IMR-90 (cell line): ENCODE measurements at regions not wholly inside any gene's neighbourhood (a gene's known extent, or its start where the extent isn't known, plus 50 kb on each side); places are given as distances from the start of the nearest gene placed in this dataset.

Experiments used
- ATAC-seq: fragments of 200-7000 bp; cut with Tn5 transposase; 2 replicates; pipeline ENCODE4 v1.9.1; 2020; ENCODE audit warnings: low read depth, mild to moderate bottlenecking, moderate library complexity
- BruUV-seq: library from RNA; stranded (reverse); fragments of 400-500 nt; replicated peaks from 2 replicates; lab custom pipeline; 2021; lab: Mats Ljungman, UMichigan
- CTCF ChIA-PET: fragments of 300-600 bp; formaldehyde crosslinking; extraction: SDS; loops from one replicate; lab custom pipeline; 2021; ENCODE audit warnings: antibody characterized with exemption; lab: Yijun Ruan, JAX
- POLR2A ChIA-PET: fragments of 300-600 bp; sonication (Branson Sonifier 250); formaldehyde crosslinking; loops from one replicate; lab custom pipeline; 2022; ENCODE audit warnings: antibody characterized with exemption; ENCODE audit not compliant: unreplicated experiment; lab: Charles Lee
- DNase-seq: peaks from one replicate; pipeline ENCODE4 v3.0.0; 2013
- H2AFZ ChIP-seq: replicated peaks from 2 replicates; pipeline ENCODE3; 2013; ENCODE audit warnings: low read length, mild to moderate bottlenecking; ENCODE audit not compliant: poor library complexity
- H2AK5ac ChIP-seq: 2 replicates; pipeline ENCODE4 v1.6.1; 2013; ENCODE audit warnings: low read depth, low read length, inconsistent platforms
- H2AK9ac ChIP-seq: replicated peaks from 2 replicates; pipeline ENCODE3; 2013; ENCODE audit warnings: mild to moderate bottlenecking, low read depth, low read length, moderate library complexity; ENCODE audit not compliant: poor library complexity
- H2BK120ac ChIP-seq: 2 replicates; pipeline ENCODE4 v1.6.1; 2013; ENCODE audit warnings: low read depth, low read length, inconsistent platforms
- H2BK15ac ChIP-seq: 3 replicates; pipeline ENCODE4 v1.6.1; 2013; ENCODE audit warnings: low read depth, low read length, inconsistent platforms
- H2BK20ac ChIP-seq: 2 replicates; pipeline ENCODE4 v1.6.1; 2013; ENCODE audit warnings: low read depth, mild to moderate bottlenecking, inconsistent platforms, low read length, moderate library complexity
- H2BK5ac ChIP-seq: 2 replicates; pipeline ENCODE4 v1.6.1; 2013; ENCODE audit warnings: mild to moderate bottlenecking, low read depth, low read length, inconsistent platforms; ENCODE audit not compliant: poor library complexity, severe bottlenecking
- H3K14ac ChIP-seq: replicated peaks from 2 replicates; pipeline ENCODE4 v1.6.1; 2013; ENCODE audit warnings: low read depth, low read length, inconsistent platforms
- H3K18ac ChIP-seq: 2 replicates; pipeline ENCODE4 v1.6.1; 2013; ENCODE audit warnings: low read depth, low read length, control low read depth
- H3K23ac ChIP-seq: 2 replicates; pipeline ENCODE4 v1.6.1; 2013; ENCODE audit warnings: low read depth, low read length, inconsistent platforms
- H3K27ac ChIP-seq: 2 replicates; pipeline ENCODE4 v1.5.1; 2013; ENCODE audit warnings: mild to moderate bottlenecking, control low read depth, low read length; ENCODE audit not compliant: insufficient read depth
- H3K27me3 ChIP-seq: 2 replicates; pipeline ENCODE4 v1.6.1; 2013; ENCODE audit warnings: low read length; ENCODE audit not compliant: control insufficient read depth, insufficient read depth
- H3K36me3 ChIP-seq: 2 replicates; pipeline ENCODE4 v1.6.1; 2013; ENCODE audit warnings: low read length, mixed read lengths; ENCODE audit not compliant: control insufficient read depth, insufficient read depth
- H3K4ac ChIP-seq: 2 replicates; pipeline ENCODE4 v1.6.1; 2013; ENCODE audit warnings: low read depth, low read length, inconsistent platforms
- H3K4me1 ChIP-seq: 2 replicates; pipeline ENCODE4 v1.6.1; 2013; ENCODE audit warnings: low read length, mixed read lengths; ENCODE audit not compliant: control insufficient read depth, insufficient read depth
- H3K4me2 ChIP-seq: 2 replicates; pipeline ENCODE4 v1.6.1; 2013; ENCODE audit warnings: low read depth, mild to moderate bottlenecking, control low read depth, low read length, moderate library complexity
- H3K4me3 ChIP-seq: 2 replicates; pipeline ENCODE4 v1.5.1; 2013; ENCODE audit warnings: low read depth, mild to moderate bottlenecking, control low read depth, low read length, moderate library complexity; ENCODE audit not compliant: insufficient read depth
- H3K56ac ChIP-seq: 2 replicates; pipeline ENCODE4 v1.6.1; 2013; ENCODE audit warnings: low read length, inconsistent platforms; ENCODE audit not compliant: insufficient read depth; ENCODE audit errors: extremely low read depth
- H3K79me1 ChIP-seq, 2 experiments: 2 replicates each; pipeline ENCODE4 v1.6.1; 2013; ENCODE audit warnings: low read length in 2 of 2, inconsistent platforms in 1 of 2, low read depth in 1 of 2
- H3K9ac ChIP-seq: 2 replicates; pipeline ENCODE4 v1.6.1; 2013; ENCODE audit warnings: low read depth, low read length, control low read depth
- H3K9me1 ChIP-seq: 2 replicates; pipeline ENCODE4 v1.6.1; 2013; ENCODE audit warnings: low read length, inconsistent platforms; ENCODE audit not compliant: insufficient read depth
- H3K9me3 ChIP-seq: 2 replicates; pipeline ENCODE4 v1.6.1; 2013; ENCODE audit warnings: low read length; ENCODE audit not compliant: control insufficient read depth, insufficient read depth
- H4K20me1 ChIP-seq: 2 replicates; pipeline ENCODE4 v1.6.1; 2013; ENCODE audit warnings: low read length, inconsistent platforms; ENCODE audit not compliant: insufficient read depth
- H4K5ac ChIP-seq: 2 replicates; pipeline ENCODE4 v1.6.1; 2013; ENCODE audit warnings: mild to moderate bottlenecking, low read depth, low read length, control low read depth
- H4K8ac ChIP-seq, 2 experiments: 2 replicates each; pipeline ENCODE4 v1.6.1; 2013; ENCODE audit warnings: low read depth in 2 of 2, low read length in 2 of 2, control low read depth in 1 of 2, inconsistent platforms in 1 of 2
- H4K91ac ChIP-seq: 2 replicates; pipeline ENCODE4 v1.6.1; 2013; ENCODE audit warnings: low read depth, low read length, inconsistent platforms; ENCODE audit not compliant: insufficient read depth
- BHLHE40 ChIP-seq: fragments of 150-350 bp; IDR thresholded peaks from 2 replicates; pipeline ENCODE4 v1.6.1; 2016; ENCODE audit warnings: mild to moderate bottlenecking, low read depth, low read length
- CEBPB ChIP-seq: IDR thresholded peaks from 2 replicates; pipeline ENCODE4 v1.6.1; 2012; ENCODE audit warnings: low read depth, low read length, improper control_type of control experiment
- CHD1 ChIP-seq: IDR thresholded peaks from 2 replicates; pipeline ENCODE4 v1.6.1; 2012; ENCODE audit warnings: low read depth, low read length, improper control_type of control experiment
- CTCF ChIP-seq: conservative IDR thresholded peaks from 2 replicates; pipeline ENCODE4 v1.5.1; 2012; ENCODE audit warnings: mild to moderate bottlenecking, low read depth, low read length, improper control_type of control experiment
- ELK1 ChIP-seq: fragments of 150-350 bp; IDR thresholded peaks from 2 replicates; pipeline ENCODE4 v1.6.1; 2016; ENCODE audit warnings: low read depth, mild to moderate bottlenecking, low read length, moderate library complexity, borderline replicate concordance
- FOS ChIP-seq: fragments of 150-350 bp; IDR thresholded peaks from 2 replicates; pipeline ENCODE4 v1.6.1; 2016; ENCODE audit warnings: low read depth, low read length
- MAFK ChIP-seq: IDR thresholded peaks from 2 replicates; pipeline ENCODE4 v1.6.1; 2012; ENCODE audit warnings: low read depth, low read length, improper control_type of control experiment
- MAZ ChIP-seq: IDR thresholded peaks from 2 replicates; pipeline ENCODE4 v1.6.1; 2012; ENCODE audit warnings: low read depth, mild to moderate bottlenecking, low read length, improper control_type of control experiment, moderate library complexity, borderline replicate concordance
- MXI1 ChIP-seq: IDR thresholded peaks from 2 replicates; pipeline ENCODE4 v1.6.1; 2012; ENCODE audit warnings: low read depth, mild to moderate bottlenecking, low read length, moderate library complexity, borderline replicate concordance
- NFE2L2 ChIP-seq: fragments of 150-350 bp; IDR thresholded peaks from 2 replicates; pipeline ENCODE4 v1.6.1; 2016; ENCODE audit warnings: low read depth, mild to moderate bottlenecking, low read length
- POLR2A ChIP-seq: IDR thresholded peaks from 2 replicates; pipeline ENCODE4 v1.6.1; 2012; ENCODE audit warnings: mild to moderate bottlenecking, low read depth, low read length
- RAD21 ChIP-seq: IDR thresholded peaks from 2 replicates; pipeline ENCODE4 v1.6.1; 2012; ENCODE audit warnings: low read length, improper control_type of control experiment
- RCOR1 ChIP-seq: IDR thresholded peaks from 2 replicates; pipeline ENCODE4 v1.6.1; 2012; ENCODE audit warnings: mild to moderate bottlenecking, low read length, improper control_type of control experiment; ENCODE audit not compliant: insufficient replicate concordance
- RFX5 ChIP-seq: IDR thresholded peaks from 2 replicates; pipeline ENCODE4 v1.8.0; 2012; ENCODE audit warnings: low read depth, mild to moderate bottlenecking, low read length, moderate library complexity
- SMC3 ChIP-seq: fragments of 150-350 bp; IDR thresholded peaks from 2 replicates; pipeline ENCODE4 v1.6.1; 2016; ENCODE audit warnings: low read depth, mild to moderate bottlenecking, antibody characterized with exemption, low read length, moderate library complexity
- USF2 ChIP-seq: fragments of 150-350 bp; IDR thresholded peaks from 2 replicates; pipeline ENCODE4 v1.6.1; 2017; ENCODE audit warnings: mild to moderate bottlenecking, antibody characterized with exemption, low read length, low read depth
- WGBS, 2 experiments: methylation state at CpG; one replicate each; pipeline versions ENCODE4 v1.1.5 to v1.1.7; 2013; ENCODE audit warnings: missing lambda C conversion rate in 2 of 2; ENCODE audit not compliant: insufficient read length in 1 of 2; ENCODE audit errors: extremely low coverage in 2 of 2; 5-methylcytosine and 5-hydroxymethylcytosine counted together
- dilution Hi-C: fragments of 300-500 bp; cut with HindIII; formaldehyde crosslinking; loops from one replicate; pipeline ENCODE4 v1.14.3; 2018; ENCODE audit warnings: low sequenced_read_pairs; ENCODE audit not compliant: unreplicated experiment
- in situ Hi-C: fragments of 300-500 bp; cut with MboI; formaldehyde crosslinking; loops from 3 replicates; pipeline ENCODE4 v1.14.3; 2019; ENCODE audit warnings: low sequenced_read_pairs, inconsistent platforms, mixed read lengths
- intact Hi-C: fragments of 100-400 bp; cut with micrococcal nuclease; formaldehyde crosslinking; loops from 2 replicates; pipeline ENCODE4 v1.10.0; 2022

- H2BK5ac ChIP-seq: no peak overlapping the region
- H4K5ac ChIP-seq: no peak overlapping the region
- no peak overlapping the region for H2AFZ ChIP-seq
- no peak for ATAC-seq
- no peak overlapping the region for H4K91ac ChIP-seq
- no peak overlapping the region for H3K27ac ChIP-seq
- BruUV-seq: no TSS peak
- no peak overlapping the region for H3K4me2 ChIP-seq
- H2AK9ac ChIP-seq: no peak overlapping the region
- H3K4ac ChIP-seq: no peak overlapping the region
- H3K4me3 ChIP-seq: no peak overlapping the region
- no peak overlapping the region for H3K23ac ChIP-seq
- TF ChIP-seq CTCF (no peak), RFX5 (no peak), BHLHE40 (no peak), CEBPB (no peak), POLR2A (no peak), CHD1 (no peak), SMC3 (no peak), RAD21 (no peak), FOS (no peak), MXI1 (no peak), ELK1 (no peak), MAZ (no peak), MAFK (no peak), USF2 (no peak), NFE2L2 (no peak), RCOR1 (no peak)
- intact Hi-C loops: no loop called here
- ChIA-PET POLR2A (no interaction called here), CTCF (no interaction called here)
- no peak overlapping the region for H3K14ac ChIP-seq
- in situ Hi-C loops: loop anchor here (25.0 kb wide), 2 partner anchors 934 to 1434 kb away; partner anchors contain the start of gene CLSTN2
- no peak for DNase-seq
- H3K18ac ChIP-seq: no peak overlapping the region
- H3K9me1 ChIP-seq: no peaks in the 10 kb centered on the region
- no peak overlapping the region for H3K56ac ChIP-seq
- no peaks in the 10 kb centered on the region for H3K4me1 ChIP-seq
- H3K36me3 ChIP-seq: no peaks in the 10 kb centered on the region
- WGBS, 2 experiments: no CpG with 5 or more reads among the region's 2 CpGs
- dilution Hi-C loops: no loop called here
- no peaks in the 10 kb centered on the region for H3K79me1 ChIP-seq
- H4K8ac ChIP-seq: no peak overlapping the region
- no peak overlapping the region for H2AK5ac ChIP-seq
- no peaks in the 10 kb centered on the region for H3K9me3 ChIP-seq
- no peaks in the 10 kb centered on the region for H4K20me1 ChIP-seq
- no peak overlapping the region for H2BK20ac ChIP-seq
- no peak overlapping the region for H3K9ac ChIP-seq
- H3K27me3 ChIP-seq: no peaks in the 10 kb centered on the region
- H2BK120ac ChIP-seq: no peak overlapping the region
- no peak overlapping the region for H2BK15ac ChIP-seq
Observed at GRCh38 chr3:140871022-140871421, 70.6 kb upstream of the SLC25A36 start.
